ENCODE measurements at regions not wholly inside any gene's neighbourhood (a gene's known extent, or its start where the extent isn't known, plus 50 kb on each side); places are given as distances from the start of the nearest gene placed in this dataset.

DNA sequence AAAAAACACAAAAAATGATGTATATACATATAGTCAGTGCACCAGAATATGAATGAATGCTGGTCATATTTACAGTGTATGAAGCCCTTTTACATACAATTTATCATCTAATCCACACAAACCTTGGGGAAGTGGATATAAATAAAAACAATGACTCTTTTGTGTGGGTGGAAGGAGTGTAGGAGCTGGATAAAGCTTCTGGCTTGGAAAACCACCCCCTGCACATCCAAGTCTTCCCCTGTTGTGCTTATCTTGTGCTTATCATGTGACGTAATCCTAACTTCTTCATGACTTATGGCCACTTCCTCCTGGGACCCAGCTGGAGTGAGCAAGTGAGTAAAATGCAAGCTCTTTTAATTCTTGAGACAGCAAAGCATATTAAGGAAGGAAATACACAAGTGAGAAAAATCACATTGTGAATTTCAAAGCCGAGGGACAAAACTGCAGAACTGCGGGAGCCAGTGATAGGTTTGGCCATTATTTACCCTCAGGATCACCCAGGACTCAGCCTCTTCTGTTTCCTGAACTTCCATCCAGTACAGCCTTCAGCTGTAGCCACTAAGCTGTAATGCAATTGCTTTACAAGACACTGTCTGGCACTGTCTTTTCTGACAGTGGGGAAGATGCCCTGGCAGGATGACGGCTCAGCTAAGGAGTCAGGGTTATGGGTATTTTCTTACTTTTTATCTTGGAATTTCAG is 104.0 kb upstream of the PPM1J start:
- no peak for TF ChIP-seq ZC3H10 (CRISPR knock-in tag; IDR thresholded peaks at IDR 0.05)
- no peak for TF ChIP-seq RARB (CRISPR knock-in tag; IDR thresholded peaks at IDR 0.05)
- TF ChIP-seq, protein P1, sequence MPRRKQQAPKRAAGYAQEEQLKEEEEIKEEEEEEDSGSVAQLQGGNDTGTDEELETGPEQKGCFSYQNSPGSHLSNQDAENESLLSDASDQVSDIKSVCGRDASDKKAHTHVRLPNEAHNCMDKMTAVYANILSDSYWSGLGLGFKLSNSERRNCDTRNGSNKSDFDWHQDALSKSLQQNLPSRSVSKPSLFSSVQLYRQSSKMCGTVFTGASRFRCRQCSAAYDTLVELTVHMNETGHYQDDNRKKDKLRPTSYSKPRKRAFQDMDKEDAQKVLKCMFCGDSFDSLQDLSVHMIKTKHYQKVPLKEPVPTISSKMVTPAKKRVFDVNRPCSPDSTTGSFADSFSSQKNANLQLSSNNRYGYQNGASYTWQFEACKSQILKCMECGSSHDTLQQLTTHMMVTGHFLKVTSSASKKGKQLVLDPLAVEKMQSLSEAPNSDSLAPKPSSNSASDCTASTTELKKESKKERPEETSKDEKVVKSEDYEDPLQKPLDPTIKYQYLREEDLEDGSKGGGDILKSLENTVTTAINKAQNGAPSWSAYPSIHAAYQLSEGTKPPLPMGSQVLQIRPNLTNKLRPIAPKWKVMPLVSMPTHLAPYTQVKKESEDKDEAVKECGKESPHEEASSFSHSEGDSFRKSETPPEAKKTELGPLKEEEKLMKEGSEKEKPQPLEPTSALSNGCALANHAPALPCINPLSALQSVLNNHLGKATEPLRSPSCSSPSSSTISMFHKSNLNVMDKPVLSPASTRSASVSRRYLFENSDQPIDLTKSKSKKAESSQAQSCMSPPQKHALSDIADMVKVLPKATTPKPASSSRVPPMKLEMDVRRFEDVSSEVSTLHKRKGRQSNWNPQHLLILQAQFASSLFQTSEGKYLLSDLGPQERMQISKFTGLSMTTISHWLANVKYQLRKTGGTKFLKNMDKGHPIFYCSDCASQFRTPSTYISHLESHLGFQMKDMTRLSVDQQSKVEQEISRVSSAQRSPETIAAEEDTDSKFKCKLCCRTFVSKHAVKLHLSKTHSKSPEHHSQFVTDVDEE (CRISPR knock-in tag; IDR thresholded peaks at IDR 0.05) = no peak
- TF ChIP-seq, protein P2, sequence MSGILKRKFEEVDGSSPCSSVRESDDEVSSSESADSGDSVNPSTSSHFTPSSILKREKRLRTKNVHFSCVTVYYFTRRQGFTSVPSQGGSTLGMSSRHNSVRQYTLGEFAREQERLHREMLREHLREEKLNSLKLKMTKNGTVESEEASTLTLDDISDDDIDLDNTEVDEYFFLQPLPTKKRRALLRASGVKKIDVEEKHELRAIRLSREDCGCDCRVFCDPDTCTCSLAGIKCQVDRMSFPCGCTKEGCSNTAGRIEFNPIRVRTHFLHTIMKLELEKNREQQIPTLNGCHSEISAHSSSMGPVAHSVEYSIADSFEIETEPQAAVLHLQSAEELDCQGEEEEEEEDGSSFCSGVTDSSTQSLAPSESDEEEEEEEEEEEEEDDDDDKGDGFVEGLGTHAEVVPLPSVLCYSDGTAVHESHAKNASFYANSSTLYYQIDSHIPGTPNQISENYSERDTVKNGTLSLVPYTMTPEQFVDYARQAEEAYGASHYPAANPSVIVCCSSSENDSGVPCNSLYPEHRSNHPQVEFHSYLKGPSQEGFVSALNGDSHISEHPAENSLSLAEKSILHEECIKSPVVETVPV (CRISPR knock-in tag; IDR thresholded peaks at IDR 0.05) = no peak
- TF ChIP-seq, protein P3, sequence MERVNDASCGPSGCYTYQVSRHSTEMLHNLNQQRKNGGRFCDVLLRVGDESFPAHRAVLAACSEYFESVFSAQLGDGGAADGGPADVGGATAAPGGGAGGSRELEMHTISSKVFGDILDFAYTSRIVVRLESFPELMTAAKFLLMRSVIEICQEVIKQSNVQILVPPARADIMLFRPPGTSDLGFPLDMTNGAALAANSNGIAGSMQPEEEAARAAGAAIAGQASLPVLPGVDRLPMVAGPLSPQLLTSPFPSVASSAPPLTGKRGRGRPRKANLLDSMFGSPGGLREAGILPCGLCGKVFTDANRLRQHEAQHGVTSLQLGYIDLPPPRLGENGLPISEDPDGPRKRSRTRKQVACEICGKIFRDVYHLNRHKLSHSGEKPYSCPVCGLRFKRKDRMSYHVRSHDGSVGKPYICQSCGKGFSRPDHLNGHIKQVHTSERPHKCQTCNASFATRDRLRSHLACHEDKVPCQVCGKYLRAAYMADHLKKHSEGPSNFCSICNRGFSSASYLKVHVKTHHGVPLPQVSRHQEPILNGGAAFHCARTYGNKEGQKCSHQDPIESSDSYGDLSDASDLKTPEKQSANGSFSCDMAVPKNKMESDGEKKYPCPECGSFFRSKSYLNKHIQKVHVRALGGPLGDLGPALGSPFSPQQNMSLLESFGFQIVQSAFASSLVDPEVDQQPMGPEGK (CRISPR knock-in tag; IDR thresholded peaks at IDR 0.05; ENCODE audit: borderline replicate concordance) = no peak
- TF ChIP-seq PPARA (CRISPR knock-in tag; IDR thresholded peaks at IDR 0.05; ENCODE audit: borderline replicate concordance) = no peak
- no peak for TF ChIP-seq ZNF70 (CRISPR knock-in tag; IDR thresholded peaks at IDR 0.05)
- TF ChIP-seq BACH2 (CRISPR knock-in tag; IDR thresholded peaks at IDR 0.05; ENCODE audit: borderline replicate concordance) = no peak
- TF ChIP-seq, protein P4, sequence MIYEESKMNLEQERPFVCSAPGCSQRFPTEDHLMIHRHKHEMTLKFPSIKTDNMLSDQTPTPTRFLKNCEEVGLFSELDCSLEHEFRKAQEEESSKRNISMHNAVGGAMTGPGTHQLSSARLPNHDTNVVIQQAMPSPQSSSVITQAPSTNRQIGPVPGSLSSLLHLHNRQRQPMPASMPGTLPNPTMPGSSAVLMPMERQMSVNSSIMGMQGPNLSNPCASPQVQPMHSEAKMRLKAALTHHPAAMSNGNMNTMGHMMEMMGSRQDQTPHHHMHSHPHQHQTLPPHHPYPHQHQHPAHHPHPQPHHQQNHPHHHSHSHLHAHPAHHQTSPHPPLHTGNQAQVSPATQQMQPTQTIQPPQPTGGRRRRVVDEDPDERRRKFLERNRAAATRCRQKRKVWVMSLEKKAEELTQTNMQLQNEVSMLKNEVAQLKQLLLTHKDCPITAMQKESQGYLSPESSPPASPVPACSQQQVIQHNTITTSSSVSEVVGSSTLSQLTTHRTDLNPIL (CRISPR knock-in tag; IDR thresholded peaks at IDR 0.05; ENCODE audit: low read depth) = 0 out of 2 replicates have a peak, but pooled peaks have one; percentile 63
- TF ChIP-seq ZFP30 (CRISPR knock-in tag; IDR thresholded peaks at IDR 0.05) = no peak
- no peak for TF ChIP-seq CSDC2 (CRISPR knock-in tag; IDR thresholded peaks at IDR 0.05)
